ENCODE measurements at regions not wholly inside any gene's neighbourhood (a gene's known extent, or its start where the extent isn't known, plus 50 kb on each side); places are given as distances from the start of the nearest gene placed in this dataset.

DNA sequence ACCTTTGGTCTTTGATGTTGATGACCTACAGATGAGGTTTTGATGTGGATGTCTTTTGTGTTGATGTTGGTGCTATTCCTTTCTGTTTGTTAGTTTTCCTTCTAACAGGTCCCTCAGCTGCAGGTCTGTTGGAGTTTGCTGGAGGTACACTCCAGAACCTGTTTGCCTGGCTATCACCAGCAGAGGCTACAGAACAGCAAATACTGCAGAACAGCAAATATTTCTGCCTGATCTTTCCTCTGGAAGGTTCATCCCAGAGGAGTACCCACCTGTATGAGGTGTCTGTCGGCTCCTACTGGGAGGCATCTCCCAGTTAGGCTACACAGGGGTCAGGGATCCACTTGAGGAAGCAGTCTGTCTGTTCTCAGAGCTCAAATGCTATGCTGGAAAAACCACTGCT is 694.5 kb upstream of the CDH6 start:
- TF ChIP-seq, protein P1, sequence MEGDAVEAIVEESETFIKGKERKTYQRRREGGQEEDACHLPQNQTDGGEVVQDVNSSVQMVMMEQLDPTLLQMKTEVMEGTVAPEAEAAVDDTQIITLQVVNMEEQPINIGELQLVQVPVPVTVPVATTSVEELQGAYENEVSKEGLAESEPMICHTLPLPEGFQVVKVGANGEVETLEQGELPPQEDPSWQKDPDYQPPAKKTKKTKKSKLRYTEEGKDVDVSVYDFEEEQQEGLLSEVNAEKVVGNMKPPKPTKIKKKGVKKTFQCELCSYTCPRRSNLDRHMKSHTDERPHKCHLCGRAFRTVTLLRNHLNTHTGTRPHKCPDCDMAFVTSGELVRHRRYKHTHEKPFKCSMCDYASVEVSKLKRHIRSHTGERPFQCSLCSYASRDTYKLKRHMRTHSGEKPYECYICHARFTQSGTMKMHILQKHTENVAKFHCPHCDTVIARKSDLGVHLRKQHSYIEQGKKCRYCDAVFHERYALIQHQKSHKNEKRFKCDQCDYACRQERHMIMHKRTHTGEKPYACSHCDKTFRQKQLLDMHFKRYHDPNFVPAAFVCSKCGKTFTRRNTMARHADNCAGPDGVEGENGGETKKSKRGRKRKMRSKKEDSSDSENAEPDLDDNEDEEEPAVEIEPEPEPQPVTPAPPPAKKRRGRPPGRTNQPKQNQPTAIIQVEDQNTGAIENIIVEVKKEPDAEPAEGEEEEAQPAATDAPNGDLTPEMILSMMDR (IDR thresholded peaks at IDR 0.05), result no peak
- TF ChIP-seq POLR2A (IDR thresholded peaks at IDR 0.05), result no peak
